HepG2 (cell line): ENCODE measurements at regions not wholly inside any gene's neighbourhood (a gene's known extent, or its start where the extent isn't known, plus 50 kb on each side); places are given as distances from the start of the nearest gene placed in this dataset.

Experiments
- ATAC-seq: fragments of 200-7000 bp; cut with Tn5 transposase; 3 replicates; pipeline ENCODE4 v1.9.1; 2020; ENCODE audit warnings: mild to moderate bottlenecking, moderate library complexity
- BruUV-seq: library from RNA; stranded (reverse); fragments of 400-500 nt; replicated peaks from 2 replicates; lab custom pipeline; 2021; lab: Mats Ljungman, UMichigan
- CTCF ChIA-PET: fragments of 300-600 bp; formaldehyde crosslinking; extraction: SDS; loops from one replicate; lab custom pipeline; 2021; ENCODE audit warnings: low total read pairs, inconsistent platforms, low intra/inter-chr PET ratio; lab: Yijun Ruan, JAX
- POLR2A ChIA-PET: fragments of 350-600 bp; sonication (Branson Sonifier 250); formaldehyde crosslinking; loops from one replicate; lab custom pipeline; 2020; ENCODE audit warnings: antibody characterized with exemption, inconsistent platforms; lab: Yijun Ruan, JAX
- DNase-seq: peaks from one replicate; pipeline ENCODE4 v3.0.0-alpha.2; 2015; ENCODE audit warnings: low spot score
- FAIRE-seq: peaks from 3 replicates; lab custom pipeline; 2011; peaks lifted over from hg19 to GRCh38; lab: Jason Lieb, UNC
- H2AFZ ChIP-seq: one replicate; pipeline ENCODE4 v1.6.1; 2011; ENCODE audit warnings: low read length, inconsistent platforms
- H3K27ac ChIP-seq: fragments of 300-600 bp; 3 replicates; pipeline ENCODE4 v1.8.0; 2011; ENCODE audit warnings: mixed run types, mild to moderate bottlenecking, mixed read lengths, low read length, inconsistent platforms; ENCODE audit not compliant: insufficient read depth; ENCODE audit errors: extremely low read length
- H3K27me3 ChIP-seq, 2 experiments: fragments of 200-600 bp in 1 of 2; 2 replicates in 1 of 2; 3 replicates in 1 of 2; pipeline versions ENCODE4 v1.6.0 to v1.8.0; 2011; ENCODE audit warnings: low read length in 2 of 2, mild to moderate bottlenecking in 2 of 2, moderate library complexity in 2 of 2, inconsistent platforms in 1 of 2; ENCODE audit not compliant: insufficient read depth in 2 of 2, control insufficient read depth in 1 of 2
- H3K36me3 ChIP-seq, 2 experiments: fragments of 200-600 bp in 1 of 2; replicated peaks in 1 of 2; 2 replicates in 1 of 2; 3 replicates in 1 of 2; pipeline versions ENCODE4 v1.5.1 to v1.8.0; 2011; ENCODE audit warnings: low read length in 2 of 2, inconsistent platforms in 1 of 2; ENCODE audit not compliant: insufficient read depth in 2 of 2, control insufficient read depth in 1 of 2
- H3K4me1 ChIP-seq: 2 replicates; pipeline ENCODE4 v1.5.1; 2012; ENCODE audit warnings: low read length, inconsistent platforms; ENCODE audit not compliant: insufficient read depth
- H3K4me2 ChIP-seq: 2 replicates; pipeline ENCODE4 v1.6.0; 2011; ENCODE audit warnings: low read depth, low read length, inconsistent platforms
- H3K4me3 ChIP-seq, 3 experiments: fragments of 200-600 bp in 1 of 3; sonication (generic), shearing (Covaris generic) in 1 of 3; replicated peaks in 1 of 3; 2 replicates each; pipeline ENCODE4 v1.5.1; 2011 to 2016; ENCODE audit warnings: low read length in 3 of 3, inconsistent platforms in 2 of 3, low read depth in 2 of 3, mild to moderate bottlenecking in 2 of 3, control low read depth in 1 of 3, mixed read lengths in 1 of 3; ENCODE audit not compliant: insufficient read depth in 1 of 3
- H3K79me2 ChIP-seq: one replicate; pipeline ENCODE4 v1.6.1; 2011; ENCODE audit warnings: low read length, inconsistent platforms; ENCODE audit not compliant: insufficient read depth
- H3K9ac ChIP-seq: 2 replicates; pipeline ENCODE4 v1.6.0; 2011; ENCODE audit warnings: mild to moderate bottlenecking, low read depth, low read length, inconsistent platforms; ENCODE audit not compliant: insufficient read depth
- H3K9me3 ChIP-seq: 2 replicates; pipeline ENCODE4 v1.5.1; 2012; ENCODE audit warnings: mild to moderate bottlenecking, low read length
- H4K20me1 ChIP-seq: 2 replicates; pipeline ENCODE4 v1.6.0; 2011; ENCODE audit warnings: inconsistent platforms, mild to moderate bottlenecking, low read length, moderate library complexity; ENCODE audit not compliant: insufficient read depth
- HMGXB4 ChIP-seq, 2 experiments: sonication (generic) in 1 of 2; formaldehyde crosslinking in 1 of 2; IDR thresholded peaks; 2 replicates each; pipeline versions ENCODE4 v1.4.0 to v1.6.1; 2018 to 2020; ENCODE audit warnings: missing genetic modification reagents in 2 of 2, borderline replicate concordance in 1 of 2, low read depth in 1 of 2, mild to moderate bottlenecking in 1 of 2, missing biosample characterization in 1 of 2
- PCBP2 ChIP-seq: fragments of 200-400 bp; formaldehyde crosslinking; optimal IDR thresholded peaks from 2 replicates; pipeline ENCODE3; 2018; ENCODE audit warnings: low read length, low read depth; ENCODE audit not compliant: poor library complexity, severe bottlenecking
- PHF21A ChIP-seq: sonication (generic); formaldehyde crosslinking; IDR thresholded peaks from 2 replicates; pipeline ENCODE4 v1.5.0; 2020; ENCODE audit warnings: mild to moderate bottlenecking, missing genetic modification reagents
- RELA ChIP-seq: sonication (generic); formaldehyde crosslinking; IDR thresholded peaks from 2 replicates; pipeline ENCODE4 v1.4.0; 2020; ENCODE audit warnings: missing genetic modification reagents
- SMC3 ChIP-seq: IDR thresholded peaks from 2 replicates; pipeline ENCODE4 v1.6.1; 2011; ENCODE audit warnings: low read length, improper control_type of control experiment
- SRSF9 ChIP-seq: fragments of 200-400 bp; formaldehyde crosslinking; IDR thresholded peaks from 2 replicates; pipeline ENCODE4 v1.6.1; 2018; ENCODE audit warnings: borderline replicate concordance, mild to moderate bottlenecking, low read depth, low read length; ENCODE audit not compliant: insufficient read depth, poor library complexity, severe bottlenecking
- STAG1 ChIP-seq: sonication (generic); formaldehyde crosslinking; IDR thresholded peaks from 2 replicates; pipeline ENCODE4 v1.4.0; 2020; ENCODE audit warnings: missing genetic modification reagents
- TBP ChIP-seq: sonication (generic); formaldehyde crosslinking; IDR thresholded peaks from 2 replicates; pipeline ENCODE4 v1.5.0; 2020; ENCODE audit warnings: missing genetic modification reagents
- TBX3 ChIP-seq: fragments of 450-650 bp; IDR thresholded peaks from 2 replicates; pipeline ENCODE4 v1.6.1; 2017; ENCODE audit warnings: antibody characterized with exemption, mild to moderate bottlenecking, inconsistent platforms, borderline replicate concordance
- TFDP2 ChIP-seq: sonication (generic); formaldehyde crosslinking; IDR thresholded peaks from 2 replicates; pipeline ENCODE4 v1.4.0; 2020; ENCODE audit warnings: missing genetic modification reagents
- ZFX ChIP-seq: sonication (generic); formaldehyde crosslinking; IDR thresholded peaks from 2 replicates; pipeline ENCODE4 v1.4.0; 2020; ENCODE audit warnings: mild to moderate bottlenecking, low read depth, missing genetic modification reagents, moderate library complexity
- ZNF3 ChIP-seq: IDR thresholded peaks from 2 replicates; pipeline ENCODE4 v1.7.0; 2017; ENCODE audit warnings: inconsistent platforms
- ZNF30 ChIP-seq: sonication (generic); formaldehyde crosslinking; IDR thresholded peaks from 2 replicates; pipeline ENCODE4 v1.5.0; 2020; ENCODE audit warnings: mild to moderate bottlenecking, missing genetic modification reagents
- ZNF780A ChIP-seq: sonication (generic); formaldehyde crosslinking; IDR thresholded peaks from 2 replicates; pipeline ENCODE4 v1.8.0; 2022; ENCODE audit warnings: mild to moderate bottlenecking, missing genetic modification reagents, moderate library complexity
- ZSCAN31 ChIP-seq: sonication (generic); formaldehyde crosslinking; IDR thresholded peaks from 2 replicates; pipeline ENCODE4 v1.5.0; 2020; ENCODE audit warnings: low read depth, mild to moderate bottlenecking, missing genetic modification reagents
- WGBS: methylation state at CpG from one replicate; pipeline ENCODE4 v1.1.6; 2017; ENCODE audit warnings: low lambda C conversion rate; 5-methylcytosine and 5-hydroxymethylcytosine counted together
- in situ Hi-C: cut with HindIII; loops from 2 replicates; pipeline ENCODE4 v1.10.0; 2017; ENCODE audit warnings: low pct_unique_long_range_greater_than_20kb; ENCODE audit not compliant: extremely low pct_ligation_motif_present
- intact Hi-C: fragments of 100-400 bp; cut with micrococcal nuclease; formaldehyde crosslinking; loops from one replicate; pipeline ENCODE4 v1.10.0; 2022; ENCODE audit not compliant: unreplicated experiment
- TF ChIP-seq, protein P1 (sequence below): IDR thresholded peaks from 2 replicates; pipeline ENCODE4 v1.6.1; 2012; ENCODE audit warnings: inconsistent platforms
- TF ChIP-seq, protein P2 (sequence below): sonication (generic); formaldehyde crosslinking; IDR thresholded peaks from 2 replicates; pipeline ENCODE4 v1.5.0; 2020; ENCODE audit warnings: mild to moderate bottlenecking, missing genetic modification reagents, moderate library complexity

DNA sequence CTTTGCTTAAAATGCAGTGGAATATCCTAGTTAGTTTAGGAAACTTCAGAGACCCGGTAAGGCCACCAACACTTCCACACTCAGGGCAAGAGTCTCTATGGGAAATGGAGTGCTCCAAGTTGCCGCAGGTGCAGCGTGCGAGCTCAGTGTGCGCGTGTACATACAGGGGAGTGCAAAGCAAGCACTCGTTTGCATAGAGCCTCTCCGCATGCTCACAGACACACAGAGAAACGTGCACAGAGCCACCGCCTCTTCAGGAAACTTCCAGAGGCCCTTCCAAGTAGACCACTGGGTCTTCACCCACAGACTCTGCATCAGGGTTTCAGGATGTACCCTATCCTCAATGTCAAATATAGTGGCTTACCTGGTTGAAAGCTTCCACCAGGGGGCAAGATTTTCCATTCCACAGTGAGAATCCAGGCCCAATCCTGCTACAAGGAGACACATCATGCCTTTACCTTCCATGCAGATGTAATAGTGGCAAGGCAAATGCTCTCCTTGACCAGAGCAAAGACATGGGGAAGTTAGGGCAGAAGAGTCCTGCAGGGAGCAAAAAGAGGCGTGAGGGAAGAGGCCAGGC, 513.0 kb upstream of the MYT1L start:
- WGBS, result 62% methylated on average over 11 of the region's 11 CpGs
- intact Hi-C loops (loop anchor here (1.0 kb wide), 1 partner anchor 459 kb away; no protein-coding TSS in a partner anchor), in situ Hi-C loops (no loop called here)

More for the DNA sequence above, 513.0 kb upstream of the MYT1L start:
- TF ChIP-seq TBX3 (no peak), SMC3 (peak; percentile 60; the same call in 1 of the 2 replicates), PCBP2 (no peak), ZSCAN31 (CRISPR knock-in tag) (no peak), RELA (CRISPR knock-in tag) (no peak), PHF21A (CRISPR knock-in tag) (no peak), ZFX (CRISPR knock-in tag) (no peak), HMGXB4 (CRISPR knock-in tag; IDR thresholded peaks at IDR 0.05; ENCODE audit: borderline replicate concordance in 1 of 2, low read depth in 1 of 2) (no peak), ZNF780A (CRISPR knock-in tag) (no peak), TBP (no peak), SRSF9 (no peak), ZNF3 (CRISPR knock-in tag) (no peak), STAG1 (CRISPR knock-in tag) (peak; percentile 67), TFDP2 (CRISPR knock-in tag) (no peak), ZNF30 (no peak)
- TF ChIP-seq, protein P1, sequence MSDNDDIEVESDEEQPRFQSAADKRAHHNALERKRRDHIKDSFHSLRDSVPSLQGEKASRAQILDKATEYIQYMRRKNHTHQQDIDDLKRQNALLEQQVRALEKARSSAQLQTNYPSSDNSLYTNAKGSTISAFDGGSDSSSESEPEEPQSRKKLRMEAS, result no peak
- TF ChIP-seq, protein P2, sequence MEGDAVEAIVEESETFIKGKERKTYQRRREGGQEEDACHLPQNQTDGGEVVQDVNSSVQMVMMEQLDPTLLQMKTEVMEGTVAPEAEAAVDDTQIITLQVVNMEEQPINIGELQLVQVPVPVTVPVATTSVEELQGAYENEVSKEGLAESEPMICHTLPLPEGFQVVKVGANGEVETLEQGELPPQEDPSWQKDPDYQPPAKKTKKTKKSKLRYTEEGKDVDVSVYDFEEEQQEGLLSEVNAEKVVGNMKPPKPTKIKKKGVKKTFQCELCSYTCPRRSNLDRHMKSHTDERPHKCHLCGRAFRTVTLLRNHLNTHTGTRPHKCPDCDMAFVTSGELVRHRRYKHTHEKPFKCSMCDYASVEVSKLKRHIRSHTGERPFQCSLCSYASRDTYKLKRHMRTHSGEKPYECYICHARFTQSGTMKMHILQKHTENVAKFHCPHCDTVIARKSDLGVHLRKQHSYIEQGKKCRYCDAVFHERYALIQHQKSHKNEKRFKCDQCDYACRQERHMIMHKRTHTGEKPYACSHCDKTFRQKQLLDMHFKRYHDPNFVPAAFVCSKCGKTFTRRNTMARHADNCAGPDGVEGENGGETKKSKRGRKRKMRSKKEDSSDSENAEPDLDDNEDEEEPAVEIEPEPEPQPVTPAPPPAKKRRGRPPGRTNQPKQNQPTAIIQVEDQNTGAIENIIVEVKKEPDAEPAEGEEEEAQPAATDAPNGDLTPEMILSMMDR, result peak; percentile 56
- TF ChIP-seq, all 625 proteins: peak for 3
- H2AFZ ChIP-seq, result no peak overlapping the region
- no peaks in the 10 kb centered on the region for H3K36me3 ChIP-seq
- peaks cover 4 to 30% of the 10 kb centered on the region in 2 experiments; a peak in 2 of 5 replicates for H3K27me3 ChIP-seq
- H3K9ac ChIP-seq, result no peak overlapping the region
- no peaks in the 10 kb centered on the region for H3K4me1 ChIP-seq
- no peak overlapping the region for H3K27ac ChIP-seq
- no TSS peak for BruUV-seq
- no peak overlapping the region for H3K4me2 ChIP-seq
- DNase-seq, result peak; percentile 15
- H3K4me3 ChIP-seq, result no peak overlapping the region
- ChIA-PET CTCF (no interaction called here), POLR2A (no interaction called here)
- no peaks in the 10 kb centered on the region for H4K20me1 ChIP-seq
- no peaks in the 10 kb centered on the region for H3K79me2 ChIP-seq
- no peaks in the 10 kb centered on the region for H3K9me3 ChIP-seq
- peak; percentile 71 for FAIRE-seq
- ATAC-seq, result peak; percentile 68
